B cell (primary cell): ENCODE measurements at regions not wholly inside any gene's neighbourhood (a gene's known extent, or its start where the extent isn't known, plus 50 kb on each side); places are given as distances from the start of the nearest gene placed in this dataset.

Experiments used
- ATAC-seq: fragments of 200-7000 bp; cut with Tn5 transposase; one replicate; pipeline ENCODE4 v1.10.0; 2021; ENCODE audit warnings: low read depth, mild to moderate bottlenecking, moderate number of reproducible peaks, moderate library complexity
- CTCF ChIA-PET: fragments of 350-600 bp; sonication (Branson Sonifier 250); formaldehyde crosslinking; loops from one replicate; lab custom pipeline; 2021; ENCODE audit warnings: antibody characterized with exemption, inconsistent platforms; lab: Charles Lee
- POLR2A ChIA-PET: fragments of 350-600 bp; sonication (Branson Sonifier 250); formaldehyde crosslinking; loops from one replicate; lab custom pipeline; 2021; ENCODE audit warnings: antibody characterized with exemption; lab: Charles Lee
- DNase-seq: peaks from one replicate; pipeline ENCODE4 v3.0.0; 2013
- H2AFZ ChIP-seq: 2 replicates; pipeline ENCODE4 v1.6.1; 2012; ENCODE audit warnings: mild to moderate bottlenecking, low read depth, low read length; ENCODE audit not compliant: insufficient read depth, poor library complexity, severe bottlenecking
- H3K27ac ChIP-seq, 2 donors: 1 replicate in 1 of 2; 2 replicates in 1 of 2; pipeline ENCODE4 v1.5.1; 2012 to 2013; ENCODE audit warnings: low read length in 2 of 2, mild to moderate bottlenecking in 2 of 2, moderate library complexity in 1 of 2
- H3K27me3 ChIP-seq, 4 experiments: fragments of 200-600 bp in 1 of 4; sonication (generic) in 1 of 4; replicated peaks in 1 of 4; 1 replicate in 2 of 4; 2 replicates in 2 of 4; pipeline versions ENCODE4 v1.6.1 to v1.7.0; 2013 to 2016; ENCODE audit warnings: low read length in 3 of 4, mild to moderate bottlenecking in 2 of 4, mixed read lengths in 1 of 4, moderate library complexity in 1 of 4; ENCODE audit not compliant: insufficient read depth in 4 of 4, control insufficient read depth in 3 of 4; ENCODE audit errors: control extremely low read depth in 1 of 4
- H3K36me3 ChIP-seq, 2 experiments: replicated peaks in 1 of 2; 1 replicate in 1 of 2; 2 replicates in 1 of 2; pipeline versions ENCODE4 v1.6.1 to v1.7.1; 2013; ENCODE audit warnings: low read length in 1 of 2; ENCODE audit not compliant: insufficient read depth in 2 of 2, control insufficient read depth in 1 of 2; ENCODE audit errors: control extremely low read depth in 1 of 2, extremely low read depth in 1 of 2
- H3K4me1 ChIP-seq, 2 donors: fragments of 200-600 bp in 1 of 2; sonication (generic) in 1 of 2; 1 replicate in 1 of 2; 2 replicates in 1 of 2; pipeline versions ENCODE4 v1.5.1 to v1.6.1; 2013 to 2017; ENCODE audit warnings: low read length in 2 of 2; ENCODE audit not compliant: control insufficient read depth in 2 of 2, insufficient read depth in 2 of 2
- H3K4me2 ChIP-seq: replicated peaks from 2 replicates; pipeline ENCODE3; 2012; ENCODE audit warnings: mild to moderate bottlenecking, low read depth, low read length; ENCODE audit not compliant: poor library complexity, severe bottlenecking
- H3K4me3 ChIP-seq, 5 experiments: fragments of 200-600 bp in 1 of 5; sonication (generic) in 1 of 5; 1 replicate in 3 of 5; 2 replicates in 2 of 5; pipeline versions ENCODE4 v1.5.1 to v1.7.0; 2011 to 2016; ENCODE audit warnings: low read length in 4 of 5, mild to moderate bottlenecking in 4 of 5, low read depth in 2 of 5, control low read depth in 1 of 5, moderate library complexity in 1 of 5; ENCODE audit not compliant: insufficient read depth in 1 of 5; ENCODE audit errors: control extremely low read depth in 1 of 5, extremely low read depth in 1 of 5
- H3K79me2 ChIP-seq: fragments of 200-600 bp; sonication (generic); one replicate; pipeline ENCODE4 v1.6.0; 2016; ENCODE audit warnings: low read length; ENCODE audit not compliant: control insufficient read depth, insufficient read depth
- H3K9ac ChIP-seq: fragments of 200-600 bp; sonication (generic); 2 replicates; pipeline ENCODE4 v1.6.1; 2017; ENCODE audit warnings: mild to moderate bottlenecking, low read length, moderate library complexity
- H3K9me3 ChIP-seq, 3 donors: one replicate each; pipeline versions ENCODE4 v1.6.1 to v1.7.1; 2013; ENCODE audit warnings: low read length in 2 of 3; ENCODE audit not compliant: control insufficient read depth in 2 of 3, insufficient read depth in 1 of 3; ENCODE audit errors: control extremely low read depth in 1 of 3
- H4K20me1 ChIP-seq: 2 replicates; pipeline ENCODE4 v1.6.0; 2012; ENCODE audit warnings: mild to moderate bottlenecking, low read length; ENCODE audit not compliant: insufficient read depth, control insufficient read depth, poor library complexity, severe bottlenecking
- H3K27ac Mint-ChIP-seq: one replicate; pipeline ENCODE4 v1.8.0; 2021; ENCODE audit warnings: mixed read lengths
- H3K27me3 Mint-ChIP-seq: one replicate; pipeline ENCODE4 v1.8.0; 2021; ENCODE audit warnings: mixed read lengths
- H3K4me1 Mint-ChIP-seq: one replicate; pipeline ENCODE4 v1.8.0; 2021; ENCODE audit warnings: mixed read lengths
- H3K4me3 Mint-ChIP-seq: one replicate; pipeline ENCODE4 v1.8.0; 2021; ENCODE audit warnings: mixed read lengths
- H3K9me3 Mint-ChIP-seq: one replicate; pipeline ENCODE4 v1.8.0; 2022; ENCODE audit warnings: mixed read lengths; ENCODE audit not compliant: insufficient read depth
- EZH2 ChIP-seq: IDR thresholded peaks from 2 replicates; pipeline ENCODE4 v1.6.1; 2012; ENCODE audit warnings: borderline replicate concordance, low read depth, mild to moderate bottlenecking, moderate library complexity, low read length; ENCODE audit not compliant: insufficient read depth, poor library complexity, severe bottlenecking
- WGBS: methylation state at CpG from one replicate; pipeline ENCODE4 v1.1.5; 2013; ENCODE audit warnings: missing lambda C conversion rate; ENCODE audit not compliant: insufficient coverage; 5-methylcytosine and 5-hydroxymethylcytosine counted together
- intact Hi-C: fragments of 100-400 bp; cut with micrococcal nuclease; formaldehyde crosslinking; loops from one replicate; pipeline ENCODE4 v1.10.0; 2022
- TF ChIP-seq, protein P1 (sequence below): fragments of 200-600 bp; IDR thresholded peaks from one replicate; pipeline ENCODE4 v1.8.0; 2022; ENCODE audit warnings: antibody characterized with exemption, mild to moderate bottlenecking

DNA sequence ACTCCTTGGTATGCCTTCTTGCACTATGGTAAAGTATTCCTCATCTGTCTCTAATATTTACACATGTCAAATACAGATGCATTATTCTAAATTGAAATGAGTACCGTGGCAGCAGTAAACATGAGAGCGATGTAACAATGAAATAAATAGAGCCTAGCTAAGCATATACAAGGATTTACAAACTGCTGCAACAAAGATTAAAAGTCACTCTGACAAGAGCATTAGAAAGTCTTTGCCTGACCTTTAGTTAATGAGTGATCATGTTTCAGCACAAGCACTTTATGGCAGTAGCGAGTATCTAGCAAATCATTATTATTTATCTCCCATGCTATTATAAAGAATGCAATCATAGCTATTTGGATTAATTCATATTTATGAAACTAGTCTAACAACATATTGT lies 547.0 kb upstream of the NDST4 start:
- no peaks in the 10 kb centered on the region for H3K79me2 ChIP-seq
- H3K27me3 Mint-ChIP-seq, result no peaks in the 10 kb centered on the region
- intact Hi-C loops, result no loop called here
- DNase-seq (no peak), ATAC-seq (no peak)
- TF ChIP-seq EZH2, result no peak
- TF ChIP-seq, protein P1, sequence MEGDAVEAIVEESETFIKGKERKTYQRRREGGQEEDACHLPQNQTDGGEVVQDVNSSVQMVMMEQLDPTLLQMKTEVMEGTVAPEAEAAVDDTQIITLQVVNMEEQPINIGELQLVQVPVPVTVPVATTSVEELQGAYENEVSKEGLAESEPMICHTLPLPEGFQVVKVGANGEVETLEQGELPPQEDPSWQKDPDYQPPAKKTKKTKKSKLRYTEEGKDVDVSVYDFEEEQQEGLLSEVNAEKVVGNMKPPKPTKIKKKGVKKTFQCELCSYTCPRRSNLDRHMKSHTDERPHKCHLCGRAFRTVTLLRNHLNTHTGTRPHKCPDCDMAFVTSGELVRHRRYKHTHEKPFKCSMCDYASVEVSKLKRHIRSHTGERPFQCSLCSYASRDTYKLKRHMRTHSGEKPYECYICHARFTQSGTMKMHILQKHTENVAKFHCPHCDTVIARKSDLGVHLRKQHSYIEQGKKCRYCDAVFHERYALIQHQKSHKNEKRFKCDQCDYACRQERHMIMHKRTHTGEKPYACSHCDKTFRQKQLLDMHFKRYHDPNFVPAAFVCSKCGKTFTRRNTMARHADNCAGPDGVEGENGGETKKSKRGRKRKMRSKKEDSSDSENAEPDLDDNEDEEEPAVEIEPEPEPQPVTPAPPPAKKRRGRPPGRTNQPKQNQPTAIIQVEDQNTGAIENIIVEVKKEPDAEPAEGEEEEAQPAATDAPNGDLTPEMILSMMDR, result no peak
- H3K27ac ChIP-seq, result no peak overlapping the region
- no peaks in the 10 kb centered on the region for H3K36me3 ChIP-seq
- H2AFZ ChIP-seq, result no peak overlapping the region
- no peaks in the 10 kb centered on the region for H3K27me3 ChIP-seq
- H3K9me3 ChIP-seq, result no peaks in the 10 kb centered on the region
- H3K9me3 Mint-ChIP-seq, result peaks cover 3% of the 10 kb centered on the region
- WGBS, result no CpG with 5 or more reads among the region's 3 CpGs
- ChIA-PET CTCF (no interaction called here), POLR2A (no interaction called here)
- H3K4me1 Mint-ChIP-seq, result no peaks in the 10 kb centered on the region
- H3K4me1 ChIP-seq, result no peaks in the 10 kb centered on the region
- no peak overlapping the region for H3K27ac Mint-ChIP-seq
- H3K4me2 ChIP-seq, result no peak overlapping the region
- H3K4me3 Mint-ChIP-seq, result no peak overlapping the region
- no peak overlapping the region for H3K4me3 ChIP-seq
- no peak overlapping the region for H3K9ac ChIP-seq
- H4K20me1 ChIP-seq, result no peaks in the 10 kb centered on the region

DNA sequence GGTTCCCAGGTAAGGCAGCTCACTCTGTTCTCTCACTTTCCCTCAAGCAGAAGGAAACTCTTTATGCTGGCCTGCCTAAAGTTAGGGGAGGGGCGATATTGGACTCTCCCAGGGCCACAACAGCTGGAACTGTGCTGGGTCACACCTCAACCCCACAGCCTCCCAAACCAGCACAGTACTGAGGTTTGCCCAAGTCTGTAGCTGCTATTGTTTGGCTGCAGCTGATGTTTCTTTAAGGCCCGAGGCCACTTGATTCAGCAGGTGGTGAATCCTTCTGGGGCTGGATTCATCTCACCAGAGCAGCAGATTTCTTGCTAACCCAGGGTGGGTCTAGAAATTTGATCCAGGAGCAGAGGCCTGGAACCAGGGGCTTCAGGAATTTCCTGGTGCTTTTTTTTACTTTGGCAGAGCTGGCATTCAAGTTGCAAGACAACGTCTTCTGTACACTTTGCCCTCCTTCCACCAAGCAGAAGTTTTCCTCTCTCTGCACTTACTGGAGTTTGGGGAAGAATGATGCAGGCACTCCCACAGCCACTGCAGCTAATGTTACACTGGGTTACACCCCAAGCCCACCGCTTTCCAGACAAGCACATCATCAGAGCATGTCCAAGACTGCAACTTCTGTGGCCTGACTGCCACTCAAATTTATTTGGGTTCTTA lies 544.7 kb upstream of the NDST4 start:
- H3K36me3 ChIP-seq, result no peaks in the 10 kb centered on the region
- intact Hi-C loops, result no loop called here
- no peak for TF ChIP-seq EZH2
- TF ChIP-seq, protein P1, result no peak
- ATAC-seq (no peak), DNase-seq (no peak)
- H3K9me3 ChIP-seq, result no peaks in the 10 kb centered on the region
- no peaks in the 10 kb centered on the region for H3K27me3 ChIP-seq
- H3K27ac ChIP-seq, result no peak overlapping the region
- CTCF ChIA-PET, result no interaction called here
- H3K4me2 ChIP-seq, result no peak overlapping the region
- no peaks in the 10 kb centered on the region for H3K4me1 ChIP-seq
- no peak overlapping the region for H3K27ac Mint-ChIP-seq
- H3K4me3 Mint-ChIP-seq, result no peak overlapping the region
- H4K20me1 ChIP-seq, result no peaks in the 10 kb centered on the region
- WGBS, result 89% methylated on average over 3 of the region's 4 CpGs
- no peak overlapping the region for H3K9ac ChIP-seq
- H3K79me2 ChIP-seq, result no peaks in the 10 kb centered on the region
- H2AFZ ChIP-seq, result no peak overlapping the region
- H3K4me1 Mint-ChIP-seq, result no peaks in the 10 kb centered on the region
- POLR2A ChIA-PET, result no interaction called here
- H3K4me3 ChIP-seq, result no peak overlapping the region
- peaks cover 1% of the 10 kb centered on the region for H3K9me3 Mint-ChIP-seq
- H3K27me3 Mint-ChIP-seq, result no peaks in the 10 kb centered on the region
